ENCODE measurements at regions not wholly inside any gene's neighbourhood (a gene's known extent, or its start where the extent isn't known, plus 50 kb on each side); places are given as distances from the start of the nearest gene placed in this dataset.

DNA sequence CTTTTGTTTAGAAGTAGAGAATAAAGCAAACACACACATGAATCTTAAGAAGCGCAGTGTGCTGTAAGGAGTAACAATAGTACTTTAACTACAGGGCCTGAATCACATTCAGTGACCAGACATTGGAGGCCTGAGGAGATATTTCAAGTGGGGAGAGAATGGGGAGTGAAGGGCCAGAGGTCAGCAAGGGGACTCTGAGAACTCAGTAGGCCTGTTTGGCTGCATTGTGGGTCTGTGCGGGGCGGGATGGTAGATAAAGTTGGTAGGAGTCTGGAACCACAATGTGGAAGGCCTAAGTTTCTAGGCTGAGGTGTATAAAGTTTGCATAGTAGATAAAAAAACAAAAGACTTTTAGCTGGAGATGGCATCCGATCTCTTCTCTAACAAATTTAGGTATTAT lies 52.7 kb upstream of the WLS start:
- WGBS, 2 donors: 89 to 96% methylated on average over 4 of the region's 4 CpGs
- no peaks in the 10 kb centered on the region for H3K27me3 ChIP-seq
- TF ChIP-seq POLR2A (IDR thresholded peaks at IDR 0.05): no peak
- TF ChIP-seq, protein P1, sequence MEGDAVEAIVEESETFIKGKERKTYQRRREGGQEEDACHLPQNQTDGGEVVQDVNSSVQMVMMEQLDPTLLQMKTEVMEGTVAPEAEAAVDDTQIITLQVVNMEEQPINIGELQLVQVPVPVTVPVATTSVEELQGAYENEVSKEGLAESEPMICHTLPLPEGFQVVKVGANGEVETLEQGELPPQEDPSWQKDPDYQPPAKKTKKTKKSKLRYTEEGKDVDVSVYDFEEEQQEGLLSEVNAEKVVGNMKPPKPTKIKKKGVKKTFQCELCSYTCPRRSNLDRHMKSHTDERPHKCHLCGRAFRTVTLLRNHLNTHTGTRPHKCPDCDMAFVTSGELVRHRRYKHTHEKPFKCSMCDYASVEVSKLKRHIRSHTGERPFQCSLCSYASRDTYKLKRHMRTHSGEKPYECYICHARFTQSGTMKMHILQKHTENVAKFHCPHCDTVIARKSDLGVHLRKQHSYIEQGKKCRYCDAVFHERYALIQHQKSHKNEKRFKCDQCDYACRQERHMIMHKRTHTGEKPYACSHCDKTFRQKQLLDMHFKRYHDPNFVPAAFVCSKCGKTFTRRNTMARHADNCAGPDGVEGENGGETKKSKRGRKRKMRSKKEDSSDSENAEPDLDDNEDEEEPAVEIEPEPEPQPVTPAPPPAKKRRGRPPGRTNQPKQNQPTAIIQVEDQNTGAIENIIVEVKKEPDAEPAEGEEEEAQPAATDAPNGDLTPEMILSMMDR (IDR thresholded peaks at IDR 0.05): no peak
- no peak for DNase-seq
- no peak overlapping the region for H3K27ac ChIP-seq
- no peaks in the 10 kb centered on the region for H3K9me3 ChIP-seq
- H3K4me3 ChIP-seq: no peak overlapping the region
- intact Hi-C loops (cut with DNase I): no loop called here
- no peaks in the 10 kb centered on the region for H3K36me3 ChIP-seq
- no peaks in the 10 kb centered on the region for H3K4me1 ChIP-seq

DNA sequence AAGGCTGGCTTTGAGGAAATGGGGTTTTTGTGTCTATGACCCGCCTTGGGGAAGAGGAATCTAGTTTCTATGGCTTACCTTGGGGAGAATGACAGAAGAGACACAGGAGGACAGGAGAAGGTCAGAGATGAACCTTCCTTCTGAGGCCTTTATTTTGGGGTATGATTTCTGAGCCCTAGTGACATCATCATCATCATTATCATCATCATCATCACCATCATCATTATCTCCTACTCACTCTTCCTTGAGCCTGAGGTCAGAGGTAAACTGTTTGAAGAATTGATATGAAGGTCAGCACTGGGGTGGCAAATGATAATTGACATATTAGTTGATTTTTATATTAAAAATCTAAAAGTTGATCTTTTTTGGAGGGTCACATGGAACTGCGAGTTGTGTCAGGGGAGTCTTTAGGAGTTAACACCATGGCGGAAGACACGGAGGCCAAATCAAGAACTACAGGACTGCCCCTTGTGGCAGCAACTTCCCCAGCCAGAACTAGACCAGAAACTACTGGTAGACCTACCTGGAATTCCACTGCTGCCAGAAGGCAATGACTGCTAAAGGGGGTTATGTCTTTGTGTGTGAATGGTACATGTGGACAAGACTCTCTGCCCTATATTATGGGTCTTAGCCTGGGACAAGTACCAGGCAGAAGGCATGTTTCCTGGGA lies 49.8 kb upstream of the WLS start:
- intact Hi-C loops (cut with DNase I): no loop called here
- DNase-seq: no peak
- Histone ChIP-seq H3K4me3 (no peak overlapping the region), H3K9me3 (no peaks in the 10 kb centered on the region), H3K4me1 (no peaks in the 10 kb centered on the region), H3K27me3 (no peaks in the 10 kb centered on the region), H3K36me3 (no peaks in the 10 kb centered on the region), H3K27ac (no peak overlapping the region)
- TF ChIP-seq, protein P1 (IDR thresholded peaks at IDR 0.05): no peak
- TF ChIP-seq POLR2A (IDR thresholded peaks at IDR 0.05): no peak
- WGBS, 2 donors: 69 to 81% methylated on average over 4 of the region's 4 CpGs

Small RNA genes in the stretch of these regions (small RNA-seq; reads per million reads assigned to genes)
- 0 reads per million in 4 donors for gene COX6B1P7
